ENCODE measurements at regions not wholly inside any gene's neighbourhood (a gene's known extent, or its start where the extent isn't known, plus 50 kb on each side); places are given as distances from the start of the nearest gene placed in this dataset.
"Not testable (repeated sequence)": the region's sequence is repeated elsewhere in the genome, so short reads cannot be mapped to it uniquely, and the experiment has no call there.

DNA sequence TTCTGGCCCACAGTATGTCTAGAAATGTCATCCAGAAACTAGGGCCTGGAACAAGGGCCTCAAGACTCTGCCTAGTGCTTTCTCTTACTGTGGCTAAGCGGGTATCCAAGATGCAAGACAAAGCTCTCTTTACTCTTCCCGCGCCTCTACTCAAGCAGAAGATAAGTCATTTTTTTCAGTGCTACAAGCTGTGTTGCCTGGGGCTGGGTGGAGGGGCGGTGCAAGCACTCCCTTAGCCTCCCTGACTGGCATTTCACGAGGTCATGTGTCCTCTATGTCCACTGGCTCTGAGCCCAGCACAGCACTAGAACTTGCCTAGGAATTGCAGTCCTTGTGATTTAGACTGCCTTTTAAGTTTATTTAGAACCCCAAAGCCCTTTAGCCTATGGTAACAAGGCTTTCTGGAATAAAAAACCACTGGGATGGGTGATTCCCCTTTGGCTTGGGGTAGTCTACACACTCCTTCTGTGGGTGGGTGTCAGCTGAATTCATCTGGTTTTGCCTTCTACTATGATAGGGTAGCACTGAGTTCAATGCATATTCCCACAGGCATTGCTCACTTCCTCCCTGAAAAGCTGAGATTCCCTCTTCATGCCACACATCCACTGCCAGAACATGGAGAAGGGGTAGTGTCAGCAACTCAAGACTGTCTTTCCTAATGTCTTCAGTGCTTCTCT lies 371.8 kb upstream of the KCND2 start:
- Histone ChIP-seq H3K9me3 (ENCODE audit: control insufficient read depth in 4 of 4, insufficient read depth in 3 of 4, low read length in 3 of 4) (peaks cover 0 to 2% (median 0%) of the 10 kb centered on the region in 4 donors), H3K4me3 (no peak overlapping the region), H3K27me3 (ENCODE audit: control insufficient read depth in 3 of 3, insufficient read depth in 3 of 3, low read length in 2 of 3) (no peaks in the 10 kb centered on the region), H3K27ac (ENCODE audit: low read depth in 1 of 2, low read length in 1 of 2) (no peak overlapping the region), H3K36me3 (ENCODE audit: control insufficient read depth in 4 of 4, insufficient read depth in 4 of 4, low read length in 4 of 4) (no peaks in the 10 kb centered on the region), H3K9ac (ENCODE audit: insufficient read depth in 1 of 2, low read length in 2 of 2) (no peak overlapping the region), H3K4me1 (ENCODE audit: control insufficient read depth in 5 of 5, insufficient read depth in 5 of 5, low read length in 5 of 5) (no peaks in the 10 kb centered on the region)
- TF ChIP-seq, protein P1, sequence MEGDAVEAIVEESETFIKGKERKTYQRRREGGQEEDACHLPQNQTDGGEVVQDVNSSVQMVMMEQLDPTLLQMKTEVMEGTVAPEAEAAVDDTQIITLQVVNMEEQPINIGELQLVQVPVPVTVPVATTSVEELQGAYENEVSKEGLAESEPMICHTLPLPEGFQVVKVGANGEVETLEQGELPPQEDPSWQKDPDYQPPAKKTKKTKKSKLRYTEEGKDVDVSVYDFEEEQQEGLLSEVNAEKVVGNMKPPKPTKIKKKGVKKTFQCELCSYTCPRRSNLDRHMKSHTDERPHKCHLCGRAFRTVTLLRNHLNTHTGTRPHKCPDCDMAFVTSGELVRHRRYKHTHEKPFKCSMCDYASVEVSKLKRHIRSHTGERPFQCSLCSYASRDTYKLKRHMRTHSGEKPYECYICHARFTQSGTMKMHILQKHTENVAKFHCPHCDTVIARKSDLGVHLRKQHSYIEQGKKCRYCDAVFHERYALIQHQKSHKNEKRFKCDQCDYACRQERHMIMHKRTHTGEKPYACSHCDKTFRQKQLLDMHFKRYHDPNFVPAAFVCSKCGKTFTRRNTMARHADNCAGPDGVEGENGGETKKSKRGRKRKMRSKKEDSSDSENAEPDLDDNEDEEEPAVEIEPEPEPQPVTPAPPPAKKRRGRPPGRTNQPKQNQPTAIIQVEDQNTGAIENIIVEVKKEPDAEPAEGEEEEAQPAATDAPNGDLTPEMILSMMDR (IDR thresholded peaks at IDR 0.05; ENCODE audit: control extremely low read depth, extremely low read depth) = no peak
- WGBS, 2 donors = 74 to 83% methylated on average over 5 of the region's 5 CpGs
- DNase-seq (peak; percentile 14 to 42 (median 14)), ATAC-seq (ENCODE audit: insufficient read depth, low FRiP score) (peak; percentile 53)

DNA sequence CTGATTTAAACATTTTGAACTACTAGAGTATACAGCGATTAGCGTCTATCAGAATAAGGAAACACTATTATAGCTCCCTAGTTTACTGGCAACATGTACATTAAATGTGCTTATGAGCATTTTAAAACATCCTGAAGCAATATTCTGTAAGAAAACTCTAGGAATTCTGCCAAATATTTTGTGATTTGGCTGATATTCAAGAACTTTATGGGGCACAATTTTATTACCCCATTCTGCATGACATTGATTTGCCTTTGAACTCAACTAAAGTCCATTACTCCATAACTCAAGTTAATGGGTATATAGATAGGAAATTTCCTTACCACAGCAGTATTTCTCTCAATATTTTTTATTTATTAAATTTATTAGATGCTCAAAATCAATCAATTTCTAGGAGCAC lies 369.9 kb upstream of the KCND2 start:
- WGBS, 2 donors = 76 to 85% methylated on average over 2 of the region's 2 CpGs
- no peaks in the 10 kb centered on the region for H3K4me1 ChIP-seq (ENCODE audit: control insufficient read depth in 5 of 5, insufficient read depth in 5 of 5, low read length in 5 of 5)
- no peak overlapping the region for H3K27ac ChIP-seq (ENCODE audit: low read depth in 1 of 2, low read length in 1 of 2)
- no peak overlapping the region for H3K9ac ChIP-seq (ENCODE audit: insufficient read depth in 1 of 2, low read length in 2 of 2)
- TF ChIP-seq, protein P1 (IDR thresholded peaks at IDR 0.05; ENCODE audit: control extremely low read depth, extremely low read depth) = no peak
- H3K4me3 ChIP-seq = no peak overlapping the region
- H3K27me3 ChIP-seq (ENCODE audit: control insufficient read depth in 3 of 3, insufficient read depth in 3 of 3, low read length in 2 of 3) = no peaks in the 10 kb centered on the region
- peaks cover 0 to 2% (median 0%) of the 10 kb centered on the region in 4 donors for H3K9me3 ChIP-seq (ENCODE audit: control insufficient read depth in 4 of 4, insufficient read depth in 3 of 4, low read length in 3 of 4)
- H3K36me3 ChIP-seq (ENCODE audit: control insufficient read depth in 4 of 4, insufficient read depth in 4 of 4, low read length in 4 of 4) = no peaks in the 10 kb centered on the region
- no peak for ATAC-seq (ENCODE audit: insufficient read depth, low FRiP score)
- DNase-seq = peak in 2 of 3 donors; percentile 73 to 81

DNA sequence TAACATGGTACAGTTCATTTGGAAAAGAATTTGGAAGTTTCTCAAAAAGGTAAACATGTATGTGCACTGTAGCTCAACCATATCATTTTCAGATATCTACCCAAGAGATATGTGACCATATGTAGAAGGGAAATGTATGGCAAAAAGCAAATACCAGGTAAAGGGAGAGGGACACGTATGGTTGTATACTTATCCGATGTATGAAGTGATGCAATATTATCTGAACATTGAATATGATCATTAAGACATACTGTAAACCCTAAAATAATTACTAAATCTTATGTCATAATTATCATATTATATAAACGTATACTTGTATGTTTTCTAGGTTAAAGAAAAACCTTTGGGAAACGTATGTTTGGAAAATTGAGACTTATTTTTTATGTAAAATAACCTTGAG lies 367.5 kb upstream of the KCND2 start:
- no peaks in the 10 kb centered on the region for H3K27me3 ChIP-seq (ENCODE audit: control insufficient read depth in 3 of 3, insufficient read depth in 3 of 3, low read length in 2 of 3)
- no peak for DNase-seq
- no peaks in the 10 kb centered on the region for H3K36me3 ChIP-seq (ENCODE audit: control insufficient read depth in 4 of 4, insufficient read depth in 4 of 4, low read length in 4 of 4)
- ATAC-seq (ENCODE audit: insufficient read depth, low FRiP score) = no peak
- WGBS, 2 donors = 80 to 88% methylated on average over 4 of the region's 4 CpGs
- H3K9me3 ChIP-seq (ENCODE audit: control insufficient read depth in 4 of 4, insufficient read depth in 3 of 4, low read length in 3 of 4) = peaks cover 0 to 3% (median 0%) of the 10 kb centered on the region in 4 donors
- no peak overlapping the region for H3K4me3 ChIP-seq
- no peak overlapping the region for H3K27ac ChIP-seq (ENCODE audit: low read depth in 1 of 2, low read length in 1 of 2)
- TF ChIP-seq, protein P1 (IDR thresholded peaks at IDR 0.05; ENCODE audit: control extremely low read depth, extremely low read depth) = no peak
- H3K9ac ChIP-seq (ENCODE audit: insufficient read depth in 1 of 2, low read length in 2 of 2) = no peak overlapping the region
- no peaks in the 10 kb centered on the region for H3K4me1 ChIP-seq (ENCODE audit: control insufficient read depth in 5 of 5, insufficient read depth in 5 of 5, low read length in 5 of 5)

DNA sequence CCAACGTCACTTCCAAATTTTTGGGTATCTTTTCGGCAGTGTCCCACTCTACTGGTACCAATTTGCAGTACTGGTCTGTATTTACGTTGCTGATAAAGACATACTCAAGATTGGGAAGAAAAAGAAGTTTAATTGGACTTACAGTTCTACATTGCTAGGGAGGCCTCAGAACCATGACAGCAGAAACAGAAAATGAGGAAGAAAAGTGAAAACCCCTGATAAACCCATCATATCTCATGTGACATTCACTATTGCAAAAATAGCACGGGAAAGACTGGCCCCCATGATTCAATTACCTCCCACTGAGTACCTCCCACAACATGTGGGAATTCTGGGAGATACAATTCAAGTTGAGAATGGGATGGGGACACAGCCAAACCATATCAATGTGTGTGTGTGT lies 364.0 kb upstream of the KCND2 start:
- H3K9me3 ChIP-seq (ENCODE audit: control insufficient read depth in 4 of 4, insufficient read depth in 3 of 4, low read length in 3 of 4) = peaks cover 0 to 3% (median 0%) of the 10 kb centered on the region in 4 donors
- no peak for ATAC-seq (ENCODE audit: insufficient read depth, low FRiP score)
- no peak overlapping the region for H3K4me3 ChIP-seq
- H3K4me1 ChIP-seq (ENCODE audit: control insufficient read depth in 5 of 5, insufficient read depth in 5 of 5, low read length in 5 of 5) = no peaks in the 10 kb centered on the region
- no peak for DNase-seq
- WGBS, 2 donors = 80 to 81% methylated on average over 4 of the region's 4 CpGs
- no peaks in the 10 kb centered on the region for H3K27me3 ChIP-seq (ENCODE audit: control insufficient read depth in 3 of 3, insufficient read depth in 3 of 3, low read length in 2 of 3)
- no peak overlapping the region for H3K9ac ChIP-seq (ENCODE audit: insufficient read depth in 1 of 2, low read length in 2 of 2)
- TF ChIP-seq, protein P1 (IDR thresholded peaks at IDR 0.05; ENCODE audit: control extremely low read depth, extremely low read depth) = no peak
- no peaks in the 10 kb centered on the region for H3K36me3 ChIP-seq (ENCODE audit: control insufficient read depth in 4 of 4, insufficient read depth in 4 of 4, low read length in 4 of 4)
- H3K27ac ChIP-seq (ENCODE audit: low read depth in 1 of 2, low read length in 1 of 2) = no peak overlapping the region

DNA sequence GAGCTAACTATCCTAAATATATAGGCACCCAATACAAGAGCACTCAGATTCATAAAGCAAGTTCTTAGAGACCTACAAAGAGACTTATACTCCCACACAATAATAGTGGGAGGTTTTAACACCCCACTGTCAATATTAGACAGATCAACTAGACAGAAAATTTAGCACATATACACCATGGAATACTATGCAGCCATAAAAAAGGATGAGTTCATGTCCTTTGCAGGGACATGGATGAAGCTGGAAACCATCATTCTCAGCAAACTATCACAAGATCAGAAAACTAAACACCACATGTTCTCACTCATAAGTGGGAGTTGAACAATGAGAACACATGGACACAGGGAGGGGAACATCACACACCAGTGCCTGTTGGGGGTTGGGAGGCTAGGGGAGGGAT lies 358.9 kb upstream of the KCND2 start:
- not testable (repeated sequence) for H3K27me3 ChIP-seq (ENCODE audit: control insufficient read depth in 3 of 3, insufficient read depth in 3 of 3, low read length in 2 of 3); H3K36me3 ChIP-seq (ENCODE audit: control insufficient read depth in 4 of 4, insufficient read depth in 4 of 4, low read length in 4 of 4); H3K9ac ChIP-seq (ENCODE audit: insufficient read depth in 1 of 2, low read length in 2 of 2); H3K4me3 ChIP-seq; H3K4me1 ChIP-seq (ENCODE audit: control insufficient read depth in 5 of 5, insufficient read depth in 5 of 5, low read length in 5 of 5); ATAC-seq (ENCODE audit: insufficient read depth, low FRiP score); H3K9me3 ChIP-seq (ENCODE audit: control insufficient read depth in 4 of 4, insufficient read depth in 3 of 4, low read length in 3 of 4); H3K27ac ChIP-seq (ENCODE audit: low read depth in 1 of 2, low read length in 1 of 2); DNase-seq
